ENCODE measurements at regions not wholly inside any gene's neighbourhood (a gene's known extent, or its start where the extent isn't known, plus 50 kb on each side); places are given as distances from the start of the nearest gene placed in this dataset.

- H3K4me3 ChIP-seq (ENCODE audit: low read depth in 1 of 5, low read length in 5 of 5), result no peak overlapping the region
- H3K4me1 ChIP-seq (ENCODE audit: control insufficient read depth in 5 of 5, insufficient read depth in 5 of 5, low read length in 5 of 5), result no peaks in the 10 kb centered on the region
- H3K27ac ChIP-seq (ENCODE audit: low read depth, low read length), result no peak overlapping the region
- no peaks in the 10 kb centered on the region for H3K9me3 ChIP-seq (ENCODE audit: control insufficient read depth in 5 of 5, low read length in 5 of 5)
- H3K27me3 ChIP-seq (ENCODE audit: control insufficient read depth in 5 of 5, insufficient read depth in 4 of 5, low read length in 5 of 5), result no peaks in the 10 kb centered on the region
- H3K36me3 ChIP-seq (ENCODE audit: control insufficient read depth in 5 of 5, insufficient read depth in 5 of 5, low read length in 5 of 5), result no peaks in the 10 kb centered on the region
- no peak overlapping the region for H3K9ac ChIP-seq (ENCODE audit: low read length in 5 of 5)
Observed at GRCh38 chr18:60010513-60010912, 110.7 kb downstream of the PMAIP1 start.

GRCh38 chr18:60007661-60008060 lies 107.9 kb downstream of the PMAIP1 start:
- Histone ChIP-seq H3K9me3 (ENCODE audit: control insufficient read depth in 5 of 5, low read length in 5 of 5) (no peaks in the 10 kb centered on the region), H3K27ac (ENCODE audit: low read depth, low read length) (no peak overlapping the region), H3K27me3 (ENCODE audit: control insufficient read depth in 5 of 5, insufficient read depth in 4 of 5, low read length in 5 of 5) (no peaks in the 10 kb centered on the region), H3K9ac (ENCODE audit: low read length in 5 of 5) (no peak overlapping the region), H3K4me3 (ENCODE audit: low read depth in 1 of 5, low read length in 5 of 5) (no peak overlapping the region), H3K4me1 (ENCODE audit: control insufficient read depth in 5 of 5, insufficient read depth in 5 of 5, low read length in 5 of 5) (no peaks in the 10 kb centered on the region), H3K36me3 (ENCODE audit: control insufficient read depth in 5 of 5, insufficient read depth in 5 of 5, low read length in 5 of 5) (no peaks in the 10 kb centered on the region)

GRCh38 chr18:60003610-60004185 lies 103.9 kb downstream of the PMAIP1 start:
- H3K27ac ChIP-seq (ENCODE audit: low read depth, low read length), result no peak overlapping the region
- H3K27me3 ChIP-seq (ENCODE audit: control insufficient read depth in 5 of 5, insufficient read depth in 4 of 5, low read length in 5 of 5), result no peaks in the 10 kb centered on the region
- no peaks in the 10 kb centered on the region for H3K9me3 ChIP-seq (ENCODE audit: control insufficient read depth in 5 of 5, low read length in 5 of 5)

GRCh38 chr18:59996370-59996966 lies 96.7 kb downstream of the PMAIP1 start:
- Histone ChIP-seq H3K36me3 (ENCODE audit: control insufficient read depth in 5 of 5, insufficient read depth in 5 of 5, low read length in 5 of 5) (no peaks in the 10 kb centered on the region), H3K9ac (ENCODE audit: low read length in 5 of 5) (no peak overlapping the region), H3K4me1 (ENCODE audit: control insufficient read depth in 5 of 5, insufficient read depth in 5 of 5, low read length in 5 of 5) (no peaks in the 10 kb centered on the region), H3K27ac (ENCODE audit: low read depth, low read length) (no peak overlapping the region), H3K4me3 (ENCODE audit: low read depth in 1 of 5, low read length in 5 of 5) (no peak overlapping the region), H3K27me3 (ENCODE audit: control insufficient read depth in 5 of 5, insufficient read depth in 4 of 5, low read length in 5 of 5) (peaks cover 0 to under 1% (median 0%) of the 10 kb centered on the region in 5 donors), H3K9me3 (ENCODE audit: control insufficient read depth in 5 of 5, low read length in 5 of 5) (no peaks in the 10 kb centered on the region)

More at GRCh38 chr18:60003610-60004185, 103.9 kb downstream of the PMAIP1 start:
- Histone ChIP-seq H3K36me3 (ENCODE audit: control insufficient read depth in 5 of 5, insufficient read depth in 5 of 5, low read length in 5 of 5) (no peaks in the 10 kb centered on the region), H3K9ac (ENCODE audit: low read length in 5 of 5) (no peak overlapping the region), H3K4me3 (ENCODE audit: low read depth in 1 of 5, low read length in 5 of 5) (no peak overlapping the region), H3K4me1 (ENCODE audit: control insufficient read depth in 5 of 5, insufficient read depth in 5 of 5, low read length in 5 of 5) (no peaks in the 10 kb centered on the region)

DNA sequence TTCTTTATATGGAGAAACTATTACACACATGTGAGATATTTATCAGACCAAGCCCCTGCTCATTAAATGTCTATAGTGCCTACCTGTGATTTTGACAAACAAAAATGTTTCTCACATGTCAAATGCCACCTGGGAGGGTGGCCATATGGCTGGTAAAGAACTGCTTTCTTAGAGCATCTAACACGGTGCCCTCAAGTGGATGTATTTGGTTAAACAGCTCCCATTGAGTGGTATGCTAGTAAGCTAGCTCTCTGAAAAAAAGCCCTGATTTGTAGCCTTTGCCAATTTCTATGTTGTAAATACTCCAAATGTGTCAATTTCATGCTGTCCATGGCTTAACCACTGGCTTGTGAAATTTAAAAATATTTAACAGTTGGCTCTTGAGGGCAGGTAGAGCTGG lies 94.6 kb downstream of the PMAIP1 start:
- no peaks in the 10 kb centered on the region for H3K36me3 ChIP-seq (ENCODE audit: control insufficient read depth in 5 of 5, insufficient read depth in 5 of 5, low read length in 5 of 5)
- peaks cover 0 to 3% (median 0%) of the 10 kb centered on the region in 5 donors for H3K27me3 ChIP-seq (ENCODE audit: control insufficient read depth in 5 of 5, insufficient read depth in 4 of 5, low read length in 5 of 5)
- no peaks in the 10 kb centered on the region for H3K9me3 ChIP-seq (ENCODE audit: control insufficient read depth in 5 of 5, low read length in 5 of 5)
- no peak overlapping the region for H3K27ac ChIP-seq (ENCODE audit: low read depth, low read length)
- H3K4me3 ChIP-seq (ENCODE audit: low read depth in 1 of 5, low read length in 5 of 5), result no peak overlapping the region
- no peaks in the 10 kb centered on the region for H3K4me1 ChIP-seq (ENCODE audit: control insufficient read depth in 5 of 5, insufficient read depth in 5 of 5, low read length in 5 of 5)
- H3K9ac ChIP-seq (ENCODE audit: low read length in 5 of 5), result no peak overlapping the region

GRCh38 chr18:59993560-59993959 lies 93.8 kb downstream of the PMAIP1 start:
- Histone ChIP-seq H3K4me3 (ENCODE audit: low read depth in 1 of 5, low read length in 5 of 5) (no peak overlapping the region), H3K27me3 (ENCODE audit: control insufficient read depth in 5 of 5, insufficient read depth in 4 of 5, low read length in 5 of 5) (peaks cover 0 to 3% (median 0%) of the 10 kb centered on the region in 5 donors), H3K9ac (ENCODE audit: low read length in 5 of 5) (no peak overlapping the region), H3K9me3 (ENCODE audit: control insufficient read depth in 5 of 5, low read length in 5 of 5) (no peaks in the 10 kb centered on the region), H3K4me1 (ENCODE audit: control insufficient read depth in 5 of 5, insufficient read depth in 5 of 5, low read length in 5 of 5) (no peaks in the 10 kb centered on the region), H3K27ac (ENCODE audit: low read depth, low read length) (no peak overlapping the region), H3K36me3 (ENCODE audit: control insufficient read depth in 5 of 5, insufficient read depth in 5 of 5, low read length in 5 of 5) (no peaks in the 10 kb centered on the region)

DNA sequence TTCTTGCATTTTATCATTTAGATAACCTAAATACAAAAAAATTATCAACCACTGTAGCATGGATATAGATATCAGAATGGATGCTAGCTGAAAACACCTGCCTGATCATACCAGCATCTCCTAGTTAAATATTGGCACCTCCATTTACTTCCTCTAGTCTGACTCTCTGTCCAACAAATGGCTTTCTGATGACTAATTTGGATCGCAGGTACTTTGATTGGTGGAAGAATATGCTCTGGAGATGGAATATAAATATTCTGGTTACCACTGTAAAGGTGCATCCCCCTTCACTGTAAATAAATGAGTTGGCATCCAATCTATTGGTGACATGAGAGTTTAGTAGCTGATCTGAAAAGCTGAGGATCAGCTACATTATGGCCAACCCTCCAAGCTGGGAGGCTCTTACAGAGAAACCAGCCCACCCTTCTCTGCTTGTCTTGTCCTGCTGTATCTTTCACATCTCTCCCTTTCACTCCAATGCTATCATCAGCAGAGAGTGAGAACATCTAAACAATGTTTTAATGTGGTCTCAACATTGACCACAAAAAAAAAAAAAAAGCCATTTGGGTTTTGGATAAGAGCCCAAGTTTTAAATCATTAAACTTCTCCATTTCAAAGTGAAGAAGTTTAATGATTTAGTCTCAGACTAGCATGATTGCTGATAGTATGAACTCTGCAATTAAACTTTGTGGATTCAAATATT lies 90.5 kb downstream of the PMAIP1 start:
- H3K27me3 ChIP-seq (ENCODE audit: control insufficient read depth in 5 of 5, insufficient read depth in 4 of 5, low read length in 5 of 5), result peaks cover 0 to 3% (median 0%) of the 10 kb centered on the region in 5 donors
- H3K9ac ChIP-seq (ENCODE audit: low read length in 5 of 5), result no peak overlapping the region
- no peak overlapping the region for H3K27ac ChIP-seq (ENCODE audit: low read depth, low read length)
- no peak overlapping the region for H3K4me3 ChIP-seq (ENCODE audit: low read depth in 1 of 5, low read length in 5 of 5)
- H3K4me1 ChIP-seq (ENCODE audit: control insufficient read depth in 5 of 5, insufficient read depth in 5 of 5, low read length in 5 of 5), result no peaks in the 10 kb centered on the region
- H3K36me3 ChIP-seq (ENCODE audit: control insufficient read depth in 5 of 5, insufficient read depth in 5 of 5, low read length in 5 of 5), result no peaks in the 10 kb centered on the region
- no peaks in the 10 kb centered on the region for H3K9me3 ChIP-seq (ENCODE audit: control insufficient read depth in 5 of 5, low read length in 5 of 5)

- Histone ChIP-seq H3K27me3 (ENCODE audit: control insufficient read depth in 5 of 5, insufficient read depth in 4 of 5, low read length in 5 of 5) (peaks cover 0 to 3% (median 0%) of the 10 kb centered on the region in 5 donors), H3K9me3 (ENCODE audit: control insufficient read depth in 5 of 5, low read length in 5 of 5) (no peaks in the 10 kb centered on the region), H3K9ac (ENCODE audit: low read length in 5 of 5) (no peak overlapping the region), H3K4me1 (ENCODE audit: control insufficient read depth in 5 of 5, insufficient read depth in 5 of 5, low read length in 5 of 5) (no peaks in the 10 kb centered on the region), H3K36me3 (ENCODE audit: control insufficient read depth in 5 of 5, insufficient read depth in 5 of 5, low read length in 5 of 5) (no peaks in the 10 kb centered on the region), H3K4me3 (ENCODE audit: low read depth in 1 of 5, low read length in 5 of 5) (no peak overlapping the region), H3K27ac (ENCODE audit: low read depth, low read length) (no peak overlapping the region)
Observed at GRCh38 chr18:59988098-59988706, 88.4 kb downstream of the PMAIP1 start.

GRCh38 chr18:59987102-59987501 lies 87.3 kb downstream of the PMAIP1 start:
- no peak overlapping the region for H3K9ac ChIP-seq (ENCODE audit: low read length in 5 of 5)
- H3K27ac ChIP-seq (ENCODE audit: low read depth, low read length), result no peak overlapping the region
- no peaks in the 10 kb centered on the region for H3K36me3 ChIP-seq (ENCODE audit: control insufficient read depth in 5 of 5, insufficient read depth in 5 of 5, low read length in 5 of 5)
- no peaks in the 10 kb centered on the region for H3K9me3 ChIP-seq (ENCODE audit: control insufficient read depth in 5 of 5, low read length in 5 of 5)
- peaks cover 0 to 3% (median 0%) of the 10 kb centered on the region in 5 donors for H3K27me3 ChIP-seq (ENCODE audit: control insufficient read depth in 5 of 5, insufficient read depth in 4 of 5, low read length in 5 of 5)
- no peak overlapping the region for H3K4me3 ChIP-seq (ENCODE audit: low read depth in 1 of 5, low read length in 5 of 5)
- H3K4me1 ChIP-seq (ENCODE audit: control insufficient read depth in 5 of 5, insufficient read depth in 5 of 5, low read length in 5 of 5), result no peaks in the 10 kb centered on the region

GRCh38 chr18:59986139-59986538 lies 86.3 kb downstream of the PMAIP1 start:
- no peaks in the 10 kb centered on the region for H3K4me1 ChIP-seq (ENCODE audit: control insufficient read depth in 5 of 5, insufficient read depth in 5 of 5, low read length in 5 of 5)
- H3K27me3 ChIP-seq (ENCODE audit: control insufficient read depth in 5 of 5, insufficient read depth in 4 of 5, low read length in 5 of 5), result no peaks in the 10 kb centered on the region
- H3K27ac ChIP-seq (ENCODE audit: low read depth, low read length), result no peak overlapping the region
- no peaks in the 10 kb centered on the region for H3K9me3 ChIP-seq (ENCODE audit: control insufficient read depth in 5 of 5, low read length in 5 of 5)
- no peak overlapping the region for H3K9ac ChIP-seq (ENCODE audit: low read length in 5 of 5)
- H3K4me3 ChIP-seq (ENCODE audit: low read depth in 1 of 5, low read length in 5 of 5), result no peak overlapping the region
- H3K36me3 ChIP-seq (ENCODE audit: control insufficient read depth in 5 of 5, insufficient read depth in 5 of 5, low read length in 5 of 5), result no peaks in the 10 kb centered on the region
